ENCODE measurements at regions not wholly inside any gene's neighbourhood (a gene's known extent, or its start where the extent isn't known, plus 50 kb on each side); places are given as distances from the start of the nearest gene placed in this dataset.

GRCh38 chr13:109301276-109301675, 485.1 kb downstream of the IRS2 start:
- no peaks in the 10 kb centered on the region for H3K9me3 Mint-ChIP-seq
- H3K4me3 Mint-ChIP-seq = no peak overlapping the region
- no peak overlapping the region for H3K27ac Mint-ChIP-seq
- ATAC-seq = no peak
- H3K36me3 Mint-ChIP-seq = no peaks in the 10 kb centered on the region
- H3K27me3 Mint-ChIP-seq = no peaks in the 10 kb centered on the region
- no peaks in the 10 kb centered on the region for H3K4me1 Mint-ChIP-seq

- Mint-ChIP-seq H3K27ac (no peak overlapping the region), H3K27me3 (no peaks in the 10 kb centered on the region), H3K36me3 (no peaks in the 10 kb centered on the region), H3K4me1 (no peaks in the 10 kb centered on the region), H3K9me3 (peaks cover 3% of the 10 kb centered on the region), H3K4me3 (no peak overlapping the region)
- ATAC-seq = no peak
Measured at GRCh38 chr13:109297628-109298027, 488.8 kb downstream of the IRS2 start.

- Mint-ChIP-seq H3K9me3 (peaks cover 3% of the 10 kb centered on the region), H3K4me3 (no peak overlapping the region), H3K27me3 (no peaks in the 10 kb centered on the region), H3K36me3 (no peaks in the 10 kb centered on the region), H3K27ac (no peak overlapping the region), H3K4me1 (no peaks in the 10 kb centered on the region)
- no peak for ATAC-seq
Measured at GRCh38 chr13:109293166-109293565, 493.2 kb downstream of the IRS2 start.

- no peak overlapping the region for H3K27ac Mint-ChIP-seq
Measured at GRCh38 chr13:109288151-109288709, 498.2 kb downstream of the IRS2 start.

GRCh38 chr13:109287553-109287952, 498.8 kb downstream of the IRS2 start:
- no peak for ATAC-seq
- Mint-ChIP-seq H3K4me1 (no peaks in the 10 kb centered on the region), H3K9me3 (no peaks in the 10 kb centered on the region), H3K4me3 (no peak overlapping the region), H3K36me3 (no peaks in the 10 kb centered on the region), H3K27ac (no peak overlapping the region), H3K27me3 (peaks cover 11% of the 10 kb centered on the region)

More at GRCh38 chr13:109288151-109288709, 498.2 kb downstream of the IRS2 start:
- peaks cover 11% of the 10 kb centered on the region for H3K27me3 Mint-ChIP-seq
- no peak for ATAC-seq
- H3K36me3 Mint-ChIP-seq = no peaks in the 10 kb centered on the region
- no peak overlapping the region for H3K4me3 Mint-ChIP-seq
- H3K4me1 Mint-ChIP-seq = no peaks in the 10 kb centered on the region
- no peaks in the 10 kb centered on the region for H3K9me3 Mint-ChIP-seq

- H3K36me3 Mint-ChIP-seq = no peaks in the 10 kb centered on the region
- H3K27me3 Mint-ChIP-seq = peaks cover 11% of the 10 kb centered on the region
- no peak overlapping the region for H3K27ac Mint-ChIP-seq
- no peaks in the 10 kb centered on the region for H3K4me1 Mint-ChIP-seq
- ATAC-seq = no peak
- no peak overlapping the region for H3K4me3 Mint-ChIP-seq
- H3K9me3 Mint-ChIP-seq = peaks cover 3% of the 10 kb centered on the region
Measured at GRCh38 chr13:109285586-109285985, 500.8 kb downstream of the IRS2 start.

- Mint-ChIP-seq H3K4me3 (no peak overlapping the region), H3K36me3 (no peaks in the 10 kb centered on the region), H3K4me1 (no peaks in the 10 kb centered on the region), H3K27ac (no peak overlapping the region), H3K9me3 (peaks cover 3% of the 10 kb centered on the region), H3K27me3 (peaks cover 11% of the 10 kb centered on the region)
- no peak for ATAC-seq
Measured at GRCh38 chr13:109281903-109282635, 504.3 kb downstream of the IRS2 start.

GRCh38 chr13:109281017-109281902, 505.1 kb downstream of the IRS2 start:
- H3K4me3 Mint-ChIP-seq = no peak overlapping the region
- H3K9me3 Mint-ChIP-seq = peaks cover 3% of the 10 kb centered on the region
- no peaks in the 10 kb centered on the region for H3K4me1 Mint-ChIP-seq
- H3K27ac Mint-ChIP-seq = no peak overlapping the region
- no peaks in the 10 kb centered on the region for H3K36me3 Mint-ChIP-seq
- H3K27me3 Mint-ChIP-seq = peaks cover 11% of the 10 kb centered on the region
- ATAC-seq = no peak

- Mint-ChIP-seq H3K36me3 (no peaks in the 10 kb centered on the region), H3K4me1 (no peaks in the 10 kb centered on the region), H3K27me3 (no peaks in the 10 kb centered on the region), H3K27ac (no peak overlapping the region), H3K9me3 (peaks cover 3% of the 10 kb centered on the region), H3K4me3 (no peak overlapping the region)
- ATAC-seq = no peak
Measured at GRCh38 chr13:109276261-109276660, 510.1 kb downstream of the IRS2 start.

GRCh38 chr13:109275852-109276251, 510.5 kb downstream of the IRS2 start:
- no peaks in the 10 kb centered on the region for H3K36me3 Mint-ChIP-seq
- no peak for ATAC-seq
- H3K9me3 Mint-ChIP-seq = peaks cover 2% of the 10 kb centered on the region
- no peak overlapping the region for H3K4me3 Mint-ChIP-seq
- H3K27me3 Mint-ChIP-seq = no peaks in the 10 kb centered on the region
- H3K27ac Mint-ChIP-seq = no peak overlapping the region
- H3K4me1 Mint-ChIP-seq = no peaks in the 10 kb centered on the region

GRCh38 chr13:109275139-109275745, 511.1 kb downstream of the IRS2 start:
- H3K4me3 Mint-ChIP-seq = no peak overlapping the region
- H3K9me3 Mint-ChIP-seq = no peaks in the 10 kb centered on the region
- no peaks in the 10 kb centered on the region for H3K36me3 Mint-ChIP-seq
- no peak overlapping the region for H3K27ac Mint-ChIP-seq
- H3K27me3 Mint-ChIP-seq = no peaks in the 10 kb centered on the region
- ATAC-seq = no peak
- H3K4me1 Mint-ChIP-seq = no peaks in the 10 kb centered on the region

GRCh38 chr13:109274188-109274821, 512.1 kb downstream of the IRS2 start:
- Mint-ChIP-seq H3K27me3 (no peaks in the 10 kb centered on the region), H3K4me1 (no peaks in the 10 kb centered on the region), H3K27ac (no peak overlapping the region), H3K4me3 (no peak overlapping the region), H3K9me3 (no peaks in the 10 kb centered on the region), H3K36me3 (no peaks in the 10 kb centered on the region)
- ATAC-seq = no peak

- no peaks in the 10 kb centered on the region for H3K36me3 Mint-ChIP-seq
- no peaks in the 10 kb centered on the region for H3K9me3 Mint-ChIP-seq
Measured at GRCh38 chr13:109273326-109273751, 513.0 kb downstream of the IRS2 start.

GRCh38 chr13:109272595-109273325, 513.6 kb downstream of the IRS2 start:
- no peaks in the 10 kb centered on the region for H3K36me3 Mint-ChIP-seq
- ATAC-seq = no peak
- no peaks in the 10 kb centered on the region for H3K4me1 Mint-ChIP-seq
- no peaks in the 10 kb centered on the region for H3K9me3 Mint-ChIP-seq
- H3K4me3 Mint-ChIP-seq = no peak overlapping the region
- no peak overlapping the region for H3K27ac Mint-ChIP-seq
- H3K27me3 Mint-ChIP-seq = no peaks in the 10 kb centered on the region

More at GRCh38 chr13:109273326-109273751, 513.0 kb downstream of the IRS2 start:
- no peaks in the 10 kb centered on the region for H3K4me1 Mint-ChIP-seq
- ATAC-seq = no peak
- no peaks in the 10 kb centered on the region for H3K27me3 Mint-ChIP-seq
- H3K27ac Mint-ChIP-seq = no peak overlapping the region
- no peak overlapping the region for H3K4me3 Mint-ChIP-seq

All from stimulated activated memory B cell treated with anti-CD40 and anti-IgM and Interleukin-4, amounts not matched to agents 10 μg/mL and 1 μg/mL and 100 μg/mL, for 72 hours (primary cell).